Neuronal stem cell (in vitro differentiated cells): ENCODE measurements at regions not wholly inside any gene's neighbourhood (a gene's known extent, or its start where the extent isn't known, plus 50 kb on each side); places are given as distances from the start of the nearest gene placed in this dataset.

Experiments
- DNase-seq: peaks from one replicate; pipeline ENCODE4 v3.0.0-alpha.2; 2013; ENCODE audit warnings: low spot score
- H2AFZ ChIP-seq: one replicate; pipeline ENCODE4 v1.6.1; 2013; ENCODE audit warnings: mild to moderate bottlenecking, low read length, inconsistent platforms
- H2AK5ac ChIP-seq: 2 replicates; pipeline ENCODE4 v1.6.1; 2013; ENCODE audit warnings: low read depth, mild to moderate bottlenecking, inconsistent platforms, low read length, moderate library complexity, mixed read lengths
- H2BK120ac ChIP-seq: 2 replicates; pipeline ENCODE4 v1.6.1; 2013; ENCODE audit warnings: low read depth, mild to moderate bottlenecking, inconsistent platforms, low read length, moderate library complexity, mixed read lengths
- H2BK12ac ChIP-seq: one replicate; pipeline ENCODE4 v1.6.1; 2013; ENCODE audit warnings: low read length, inconsistent platforms
- H2BK15ac ChIP-seq: 2 replicates; pipeline ENCODE4 v1.6.1; 2013; ENCODE audit warnings: mild to moderate bottlenecking, low read length, inconsistent platforms, mixed read lengths
- H2BK5ac ChIP-seq: one replicate; pipeline ENCODE4 v1.6.1; 2013; ENCODE audit warnings: inconsistent platforms, mild to moderate bottlenecking, low read length, moderate library complexity
- H3K14ac ChIP-seq: one replicate; pipeline ENCODE4 v1.6.1; 2013; ENCODE audit warnings: low read length, inconsistent platforms
- H3K18ac ChIP-seq: 2 replicates; pipeline ENCODE4 v1.6.1; 2013; ENCODE audit warnings: low read length, inconsistent platforms
- H3K23ac ChIP-seq: 2 replicates; pipeline ENCODE4 v1.6.1; 2013; ENCODE audit warnings: low read depth, mild to moderate bottlenecking, mixed read lengths, low read length, inconsistent platforms; ENCODE audit not compliant: poor library complexity
- H3K27ac ChIP-seq: replicated peaks from 3 replicates; pipeline ENCODE4 v1.5.1; 2013; ENCODE audit warnings: low read length, inconsistent platforms
- H3K27me3 ChIP-seq, 3 experiments: 2 replicates each; pipeline ENCODE4 v1.6.1; 2013; ENCODE audit warnings: low read length in 3 of 3, mild to moderate bottlenecking in 2 of 3, inconsistent platforms in 1 of 3, low read depth in 1 of 3, mixed read lengths in 1 of 3, moderate library complexity in 1 of 3; ENCODE audit not compliant: control insufficient read depth in 3 of 3, insufficient read depth in 3 of 3
- H3K36me3 ChIP-seq, 2 donors: replicated peaks in 1 of 2; 2 replicates each; pipeline ENCODE4 v1.6.1; 2013; ENCODE audit warnings: low read length in 2 of 2; ENCODE audit not compliant: control insufficient read depth in 2 of 2, insufficient read depth in 2 of 2
- H3K4ac ChIP-seq: 2 replicates; pipeline ENCODE4 v1.6.1; 2013; ENCODE audit warnings: inconsistent platforms, mild to moderate bottlenecking, low read length, moderate library complexity
- H3K4me1 ChIP-seq, 2 donors: 1 replicate in 1 of 2; 2 replicates in 1 of 2; pipeline ENCODE4 v1.6.1; 2013; ENCODE audit warnings: low read length in 2 of 2, low read depth in 1 of 2; ENCODE audit not compliant: control insufficient read depth in 2 of 2, insufficient read depth in 1 of 2
- H3K4me2 ChIP-seq: one replicate; pipeline ENCODE4 v1.6.1; 2013; ENCODE audit warnings: mild to moderate bottlenecking, low read length, inconsistent platforms; ENCODE audit not compliant: insufficient read depth, poor library complexity, severe bottlenecking
- H3K4me3 ChIP-seq, 2 donors: 2 replicates each; pipeline ENCODE4 v1.5.1; 2013; ENCODE audit warnings: low read length in 2 of 2, mild to moderate bottlenecking in 2 of 2, inconsistent platforms in 1 of 2, moderate library complexity in 1 of 2
- H3K79me1 ChIP-seq: one replicate; pipeline ENCODE4 v1.6.1; 2013; ENCODE audit warnings: low read depth, mild to moderate bottlenecking, inconsistent platforms, low read length, moderate library complexity
- H3K9ac ChIP-seq: one replicate; pipeline ENCODE4 v1.6.1; 2013; ENCODE audit warnings: mild to moderate bottlenecking, low read depth, low read length, inconsistent platforms; ENCODE audit not compliant: poor library complexity
- H3K9me3 ChIP-seq, 2 donors: replicated peaks in 1 of 2; 2 replicates each; pipeline versions ENCODE3 to v1.6.1; 2013; ENCODE audit warnings: low read length in 2 of 2, mild to moderate bottlenecking in 2 of 2, inconsistent platforms in 1 of 2, low read depth in 1 of 2, mixed read lengths in 1 of 2, moderate library complexity in 1 of 2; ENCODE audit not compliant: control insufficient read depth in 2 of 2, insufficient read depth in 1 of 2
- H4K8ac ChIP-seq: one replicate; pipeline ENCODE4 v1.6.1; 2013; ENCODE audit warnings: low read depth, mild to moderate bottlenecking, inconsistent platforms, low read length, moderate library complexity
- H4K91ac ChIP-seq: one replicate; pipeline ENCODE4 v1.6.1; 2013; ENCODE audit warnings: low read length, low read depth, mild to moderate bottlenecking, inconsistent platforms; ENCODE audit not compliant: poor library complexity
- WGBS, 2 donors: extraction: QIAGEN DNeasy Blood & Tissue Kit; methylation state at CpG; one replicate each; pipeline ENCODE4 v1.1.7; 2013; ENCODE audit warnings: missing lambda C conversion rate in 2 of 2, mixed read lengths in 1 of 2; ENCODE audit not compliant: insufficient read length in 2 of 2, insufficient replicate concordance in 1 of 2; ENCODE audit errors: extremely low coverage in 2 of 2; 5-methylcytosine and 5-hydroxymethylcytosine counted together

GRCh38 chr18:10029711-10030110, 115.9 kb downstream of the VAPA start:
- Histone ChIP-seq H3K4me3 (no peak overlapping the region), H3K9ac (no peak overlapping the region), H2AFZ (no peak overlapping the region), H2BK120ac (no peak overlapping the region), H3K27me3 (peaks cover 0 to 6% (median 0%) of the 10 kb centered on the region in 3 experiments), H3K27ac (no peak overlapping the region), H3K4me1 (no peaks in the 10 kb centered on the region), H3K14ac (no peak overlapping the region), H2BK12ac (no peak overlapping the region), H2AK5ac (no peak overlapping the region), H3K9me3 (peaks cover 0 to 6% of the 10 kb centered on the region in 2 donors), H2BK15ac (no peak overlapping the region), H3K4ac (no peak overlapping the region), H3K4me2 (no peak overlapping the region), H4K8ac (no peak overlapping the region), H3K23ac (no peak overlapping the region), H3K79me1 (no peaks in the 10 kb centered on the region), H4K91ac (no peak overlapping the region), H3K18ac (no peak overlapping the region), H3K36me3 (no peaks in the 10 kb centered on the region), H2BK5ac (no peak overlapping the region)
- no CpG with 5 or more reads among the region's 10 CpGs for WGBS, 2 donors
- DNase-seq: no peak

- no CpG with 5 or more reads among the region's 25 CpGs for WGBS, 2 donors
- Histone ChIP-seq H3K4me2 (no peak overlapping the region), H3K14ac (no peak overlapping the region), H2AK5ac (no peak overlapping the region), H3K23ac (no peak overlapping the region), H3K4me1 (peaks cover 0 to 8% of the 10 kb centered on the region in 2 donors), H3K27me3 (peaks cover 0 to 6% (median 0%) of the 10 kb centered on the region in 3 experiments), H3K9me3 (peaks cover 0 to 6% of the 10 kb centered on the region in 2 donors), H4K91ac (no peak overlapping the region), H3K4ac (no peak overlapping the region), H2BK12ac (no peak overlapping the region), H2AFZ (no peak overlapping the region), H2BK5ac (no peak overlapping the region), H2BK15ac (no peak overlapping the region), H3K18ac (no peak overlapping the region), H3K4me3 (no peak overlapping the region), H3K27ac (no peak overlapping the region), H3K36me3 (no peaks in the 10 kb centered on the region), H3K9ac (no peak overlapping the region), H4K8ac (no peak overlapping the region), H2BK120ac (no peak overlapping the region), H3K79me1 (no peaks in the 10 kb centered on the region)
- no peak for DNase-seq
Measured at GRCh38 chr18:10030816-10031541, 117.2 kb downstream of the VAPA start.

- H3K4me3 ChIP-seq: peak overlapping the region in 1 of 2 donors; percentile 60
- peak overlapping the region; percentile 51 for H3K18ac ChIP-seq
- no peak overlapping the region for H2BK120ac ChIP-seq
- no peak overlapping the region for H4K91ac ChIP-seq
- H4K8ac ChIP-seq: no peak overlapping the region
- WGBS, 2 donors: no CpG with 5 or more reads among the region's 46 CpGs
- H3K9ac ChIP-seq: no peak overlapping the region
- no peak overlapping the region for H2AFZ ChIP-seq
- peaks cover 0 to 6% of the 10 kb centered on the region in 2 donors for H3K9me3 ChIP-seq
- no peak overlapping the region for H2BK12ac ChIP-seq
- H3K23ac ChIP-seq: peak overlapping the region; percentile 18
- H3K79me1 ChIP-seq: no peaks in the 10 kb centered on the region
- H3K27ac ChIP-seq: no peak overlapping the region
- peaks cover 0 to 11% of the 10 kb centered on the region in 2 donors for H3K4me1 ChIP-seq
- DNase-seq: peak; percentile 36
- peak overlapping the region; percentile 17 for H3K4ac ChIP-seq
- no peak overlapping the region for H3K14ac ChIP-seq
- H2AK5ac ChIP-seq: no peak overlapping the region
- H3K4me2 ChIP-seq: peak overlapping the region; percentile 59
- no peak overlapping the region for H2BK15ac ChIP-seq
- H3K36me3 ChIP-seq: no peaks in the 10 kb centered on the region
- peaks cover 0 to 4% (median 0%) of the 10 kb centered on the region in 3 experiments for H3K27me3 ChIP-seq
- H2BK5ac ChIP-seq: peak overlapping the region; percentile 26
Measured at GRCh38 chr18:10032331-10033015, 118.7 kb downstream of the VAPA start.

- no CpG with 5 or more reads among the region's 9 CpGs for WGBS, 2 donors
- Histone ChIP-seq H3K79me1 (no peaks in the 10 kb centered on the region), H3K4me1 (peaks cover 0 to 11% of the 10 kb centered on the region in 2 donors)
Measured at GRCh38 chr18:10033016-10033399, 119.2 kb downstream of the VAPA start.

More at GRCh38 chr18:10033016-10033399, 119.2 kb downstream of the VAPA start:
- no peak overlapping the region for H3K23ac ChIP-seq
- H2AFZ ChIP-seq: no peak overlapping the region
- H3K36me3 ChIP-seq: no peaks in the 10 kb centered on the region
- no peak overlapping the region for H2AK5ac ChIP-seq
- no peak overlapping the region for H2BK120ac ChIP-seq
- no peak overlapping the region for H3K9ac ChIP-seq
- peak overlapping the region; percentile 26 for H2BK5ac ChIP-seq
- DNase-seq: no peak
- H3K14ac ChIP-seq: no peak overlapping the region
- H3K18ac ChIP-seq: no peak overlapping the region
- no peak overlapping the region for H3K4me3 ChIP-seq
- H2BK15ac ChIP-seq: no peak overlapping the region
- no peak overlapping the region for H4K8ac ChIP-seq
- H3K9me3 ChIP-seq: peaks cover 0 to 6% of the 10 kb centered on the region in 2 donors
- no peak overlapping the region for H3K4ac ChIP-seq
- H2BK12ac ChIP-seq: no peak overlapping the region
- no peak overlapping the region for H3K4me2 ChIP-seq
- no peaks in the 10 kb centered on the region for H3K27me3 ChIP-seq
- no peak overlapping the region for H3K27ac ChIP-seq
- H4K91ac ChIP-seq: no peak overlapping the region
